ENCODE measurements at regions not wholly inside any gene's neighbourhood (a gene's known extent, or its start where the extent isn't known, plus 50 kb on each side); places are given as distances from the start of the nearest gene placed in this dataset.
"Not testable (repeated sequence)": the region's sequence is repeated elsewhere in the genome, so short reads cannot be mapped to it uniquely, and the experiment has no call there.

GRCh38 chr4:37555322-37555721, 130.9 kb downstream of the RELL1 start:
- no peak for DNase-seq (ENCODE audit: low read depth)
- H3K4me3 ChIP-seq (ENCODE audit: low read length) = no peak overlapping the region
- TF ChIP-seq CTCF (IDR thresholded peaks at IDR 0.05; ENCODE audit: insufficient read depth, low read depth, low read length, missing control alignments) = no peak

DNA sequence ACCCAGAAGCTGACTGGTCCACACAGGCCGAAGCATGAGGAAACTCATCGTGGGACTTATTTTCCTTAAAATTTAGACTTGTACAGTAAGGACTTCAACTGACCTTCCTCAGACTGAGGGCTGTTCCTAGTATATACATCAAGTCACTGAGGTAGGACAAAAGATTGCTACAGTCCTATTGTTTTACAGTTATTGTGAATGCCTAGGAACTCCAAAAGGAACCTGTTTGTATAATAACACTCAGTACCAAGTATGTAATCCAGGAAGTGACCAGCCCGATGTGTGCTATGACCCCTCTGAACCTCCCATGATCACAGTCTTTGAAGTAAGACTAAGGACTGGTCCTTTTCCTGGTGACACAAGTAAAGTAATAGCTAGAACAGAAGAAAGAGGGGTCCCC, 136.3 kb downstream of the RELL1 start:
- H3K4me3 ChIP-seq (ENCODE audit: low read length); DNase-seq (ENCODE audit: low read depth): not testable (repeated sequence)

- no peak overlapping the region for H3K4me3 ChIP-seq (ENCODE audit: low read length)
- DNase-seq (ENCODE audit: low read depth) = peak; percentile 74
- no peak for TF ChIP-seq CTCF (IDR thresholded peaks at IDR 0.05; ENCODE audit: insufficient read depth, low read depth, low read length, missing control alignments)
These were observed 137.1 kb downstream of the RELL1 start for GRCh38 chr4:37549041-37549440.

- no peak for DNase-seq (ENCODE audit: low read depth)
- no peak for TF ChIP-seq CTCF (IDR thresholded peaks at IDR 0.05; ENCODE audit: insufficient read depth, low read depth, low read length, missing control alignments)
- H3K4me3 ChIP-seq (ENCODE audit: low read length) = no peak overlapping the region
These were observed 139.6 kb downstream of the RELL1 start for GRCh38 chr4:37546586-37546985.

DNA sequence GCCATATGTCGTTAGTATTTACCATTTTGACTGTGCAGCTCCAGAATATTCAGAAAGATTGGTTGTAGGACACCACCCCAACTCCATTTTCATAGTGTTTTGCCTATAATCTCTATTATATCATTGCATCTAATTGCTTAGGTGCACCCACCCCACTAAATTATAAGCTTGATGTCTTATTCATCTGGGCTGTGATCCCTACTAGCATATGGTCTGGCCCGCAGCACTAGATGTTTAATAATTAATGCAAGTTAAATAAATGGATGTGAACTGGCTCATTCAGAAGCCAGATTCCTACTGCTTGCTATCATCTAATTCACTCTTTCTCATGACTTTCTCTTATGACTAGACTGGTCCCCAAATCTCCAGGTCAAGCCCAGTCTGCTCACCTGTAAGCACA, 143.5 kb downstream of the RELL1 start:
- DNase-seq (ENCODE audit: low read depth) = no peak
- no peak overlapping the region for H3K4me3 ChIP-seq (ENCODE audit: low read length)
- TF ChIP-seq CTCF (IDR thresholded peaks at IDR 0.05; ENCODE audit: insufficient read depth, low read depth, low read length, missing control alignments) = no peak

DNA sequence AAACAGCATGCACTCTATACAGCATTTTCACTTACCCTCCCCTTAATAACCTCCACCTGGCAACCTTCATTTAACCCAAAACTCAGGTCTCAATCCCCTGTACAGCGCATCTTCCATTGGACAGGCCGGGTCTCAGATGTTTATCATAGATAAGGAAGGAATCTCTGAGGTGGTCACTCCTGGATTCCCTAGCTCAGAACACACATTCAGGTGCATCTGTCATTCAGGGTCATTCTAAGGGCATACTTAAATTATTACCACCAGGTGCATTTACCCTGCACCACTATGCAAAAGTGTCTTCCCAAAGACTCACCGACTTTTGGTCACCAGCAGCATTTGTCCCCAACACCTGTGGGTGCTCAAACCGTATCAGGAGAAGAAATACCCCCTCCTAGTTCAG, 144.2 kb downstream of the RELL1 start:
- no peak for TF ChIP-seq CTCF (IDR thresholded peaks at IDR 0.05; ENCODE audit: insufficient read depth, low read depth, low read length, missing control alignments)
- DNase-seq (ENCODE audit: low read depth) = no peak
- H3K4me3 ChIP-seq (ENCODE audit: low read length) = no peak overlapping the region

DNA sequence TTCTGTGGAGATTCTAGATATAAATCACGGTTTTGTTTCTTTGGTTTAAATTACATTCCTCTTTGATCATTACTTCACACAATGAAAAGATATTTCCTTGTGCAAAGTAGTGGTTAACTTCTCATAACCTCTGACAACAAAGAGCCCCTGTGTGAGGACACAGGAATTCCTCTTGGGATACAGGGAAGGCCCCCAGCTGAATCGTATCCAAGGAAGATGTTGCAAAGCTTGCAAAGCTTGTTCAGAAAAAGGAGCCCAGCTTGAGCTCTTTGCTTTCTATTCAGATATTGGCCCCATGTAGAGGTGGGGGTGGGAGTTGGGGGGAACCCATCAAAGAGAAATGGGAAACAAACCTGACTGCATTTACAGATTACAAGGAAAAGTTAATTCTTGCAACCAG, 145.7 kb downstream of the RELL1 start:
- no peak for TF ChIP-seq CTCF (IDR thresholded peaks at IDR 0.05; ENCODE audit: insufficient read depth, low read depth, low read length, missing control alignments)
- DNase-seq (ENCODE audit: low read depth) = no peak
- H3K4me3 ChIP-seq (ENCODE audit: low read length) = no peak overlapping the region

GRCh38 chr4:37538931-37539330, 147.2 kb downstream of the RELL1 start:
- TF ChIP-seq CTCF (IDR thresholded peaks at IDR 0.05; ENCODE audit: insufficient read depth, low read depth, low read length, missing control alignments) = no peak
- no peak for DNase-seq (ENCODE audit: low read depth)
- H3K4me3 ChIP-seq (ENCODE audit: low read length) = no peak overlapping the region
